Uterus (tissue), 2 donors: ENCODE measurements at regions not wholly inside any gene's neighbourhood (a gene's known extent, or its start where the extent isn't known, plus 50 kb on each side); places are given as distances from the start of the nearest gene placed in this dataset.

Source experiments
- CTCF ChIP-seq, 4 experiments: fragments of 200-600 bp in 2 of 4; fragments of 450-650 bp in 2 of 4; sonication (generic) in 2 of 4; IDR thresholded peaks; one replicate each; pipeline ENCODE4 v1.5.1; 2016 to 2019; ENCODE audit warnings: antibody characterized with exemption in 4 of 4, mild to moderate bottlenecking in 2 of 4, moderate library complexity in 1 of 4
- POLR2A ChIP-seq, 2 donors: fragments of 450-650 bp; IDR thresholded peaks; one replicate each; pipeline ENCODE4 v1.6.1; 2016; ENCODE audit warnings: antibody characterized with exemption in 2 of 2, mild to moderate bottlenecking in 1 of 2, moderate library complexity in 1 of 2

DNA sequence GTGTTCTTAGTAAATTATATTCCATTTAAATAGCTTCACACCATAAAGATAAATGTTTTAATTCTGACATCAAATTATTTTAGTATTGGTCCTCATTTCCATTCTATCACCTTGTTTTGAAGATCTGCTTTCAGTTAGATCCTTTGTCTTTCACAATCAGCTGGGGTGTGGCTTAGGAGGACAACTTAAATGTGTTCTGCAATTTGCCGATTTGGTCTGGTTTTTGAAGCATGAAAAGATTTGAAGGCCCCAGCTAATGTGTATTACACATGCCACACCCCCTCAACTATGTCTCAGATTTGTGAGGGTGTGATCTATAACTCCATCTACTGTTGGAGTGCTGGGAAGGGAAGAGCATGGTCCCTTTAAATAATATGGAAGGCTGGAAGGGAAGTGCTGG lies 516.1 kb upstream of the GOLIM4 start:
- no peak for TF ChIP-seq CTCF (IDR thresholded peaks at IDR 0.05)
- no peak for TF ChIP-seq POLR2A (IDR thresholded peaks at IDR 0.05)
